ENCODE measurements at regions not wholly inside any gene's neighbourhood (a gene's known extent, or its start where the extent isn't known, plus 50 kb on each side); places are given as distances from the start of the nearest gene placed in this dataset.

GRCh38 chr21:15362458-15362857 is 297.7 kb upstream of the NRIP1 start:
- no peak overlapping the region for H3K4me3 ChIP-seq
- H3K4me2 ChIP-seq (ENCODE audit: unreplicated experiment), result no peak overlapping the region
- no peaks in the 10 kb centered on the region for H4K20me1 ChIP-seq (ENCODE audit: insufficient read depth)
- H3K27me3 ChIP-seq (replicated peaks; ENCODE audit: insufficient read depth), result no peaks in the 10 kb centered on the region
- no peaks in the 10 kb centered on the region for H3K36me3 ChIP-seq (ENCODE audit: low read depth)
- TF ChIP-seq EZH2 (IDR thresholded peaks at IDR 0.05; ENCODE audit: insufficient read depth, poor library complexity, severe bottlenecking) (no peak), EZH2phosphoT487 (IDR thresholded peaks at IDR 0.05; ENCODE audit: insufficient read depth, low read depth) (no peak)
- no peak for DNase-seq
- no peak overlapping the region for H3K27ac ChIP-seq
- H2AFZ ChIP-seq, result no peak overlapping the region
- H3K79me2 ChIP-seq (ENCODE audit: insufficient read depth), result no peaks in the 10 kb centered on the region
- H3K9ac ChIP-seq, result no peak overlapping the region
- no peaks in the 10 kb centered on the region for H3K4me1 ChIP-seq (ENCODE audit: insufficient read depth)
- H3F3A ChIP-seq (ENCODE audit: insufficient read depth), result no peaks in the 10 kb centered on the region
- in situ Hi-C loops (cut with MboI), result no loop called here
- WGBS, 2 experiments (ENCODE audit: low coverage in 1 of 2, low lambda C conversion rate in 2 of 2, missing lambda C conversion rate in 2 of 2), result 44 to 47% methylated on average over 4 of the region's 4 CpGs
- H3K9me3 ChIP-seq (ENCODE audit: low read depth), result no peaks in the 10 kb centered on the region
- no peaks in the 10 kb centered on the region for H3K9me2 ChIP-seq (ENCODE audit: insufficient read depth)

DNA sequence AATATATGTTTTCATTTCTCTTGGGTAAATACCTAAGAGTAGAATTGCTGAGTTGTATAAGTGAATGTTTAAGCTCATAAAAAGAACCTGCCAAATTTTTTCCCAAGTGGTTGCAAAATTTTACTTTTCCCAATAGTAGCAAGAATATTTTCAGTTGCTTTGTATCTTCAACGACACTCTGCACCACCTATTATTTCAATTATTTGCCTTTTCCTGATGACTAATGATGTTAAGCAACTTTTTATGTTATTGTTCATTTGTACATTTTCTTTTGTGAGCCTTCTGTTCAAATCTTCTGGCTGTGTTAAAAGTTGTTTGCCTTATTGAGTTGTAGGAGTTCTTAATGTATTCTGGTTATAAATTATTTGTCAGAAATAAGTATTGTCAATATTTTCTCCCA is 299.1 kb upstream of the NRIP1 start:
- no peaks in the 10 kb centered on the region for H3K36me3 ChIP-seq (ENCODE audit: low read depth)
- H3K27ac ChIP-seq, result no peak overlapping the region
- H3K9ac ChIP-seq, result no peak overlapping the region
- H3K4me3 ChIP-seq, result no peak overlapping the region
- no peak overlapping the region for H3K4me2 ChIP-seq (ENCODE audit: unreplicated experiment)
- no peaks in the 10 kb centered on the region for H4K20me1 ChIP-seq (ENCODE audit: insufficient read depth)
- WGBS, 2 experiments (ENCODE audit: low coverage in 1 of 2, low lambda C conversion rate in 2 of 2, missing lambda C conversion rate in 2 of 2), result 29% methylated on average over 1 of the region's 1 CpG
- H3K9me3 ChIP-seq (ENCODE audit: low read depth), result no peaks in the 10 kb centered on the region
- no peaks in the 10 kb centered on the region for H3K4me1 ChIP-seq (ENCODE audit: insufficient read depth)
- H3F3A ChIP-seq (ENCODE audit: insufficient read depth), result no peaks in the 10 kb centered on the region
- no peaks in the 10 kb centered on the region for H3K79me2 ChIP-seq (ENCODE audit: insufficient read depth)
- H3K9me2 ChIP-seq (ENCODE audit: insufficient read depth), result no peaks in the 10 kb centered on the region
- in situ Hi-C loops (cut with MboI), result no loop called here
- DNase-seq, result peak; percentile 11
- no peak overlapping the region for H2AFZ ChIP-seq
- H3K27me3 ChIP-seq (replicated peaks; ENCODE audit: insufficient read depth), result no peaks in the 10 kb centered on the region
- TF ChIP-seq EZH2phosphoT487 (IDR thresholded peaks at IDR 0.05; ENCODE audit: insufficient read depth, low read depth) (no peak), EZH2 (IDR thresholded peaks at IDR 0.05; ENCODE audit: insufficient read depth, poor library complexity, severe bottlenecking) (no peak)

GRCh38 chr21:15365751-15366392 is 301.1 kb upstream of the NRIP1 start:
- in situ Hi-C loops (cut with MboI), result no loop called here
- Histone ChIP-seq H3K9me2 (ENCODE audit: insufficient read depth) (no peaks in the 10 kb centered on the region), H3F3A (ENCODE audit: insufficient read depth) (no peaks in the 10 kb centered on the region), H3K9ac (no peak overlapping the region), H3K27ac (no peak overlapping the region), H4K20me1 (ENCODE audit: insufficient read depth) (no peaks in the 10 kb centered on the region), H2AFZ (no peak overlapping the region), H3K79me2 (ENCODE audit: insufficient read depth) (no peaks in the 10 kb centered on the region), H3K4me2 (ENCODE audit: unreplicated experiment) (no peak overlapping the region), H3K27me3 (replicated peaks; ENCODE audit: insufficient read depth) (no peaks in the 10 kb centered on the region), H3K9me3 (ENCODE audit: low read depth) (no peaks in the 10 kb centered on the region), H3K4me3 (no peak overlapping the region), H3K4me1 (ENCODE audit: insufficient read depth) (no peaks in the 10 kb centered on the region), H3K36me3 (ENCODE audit: low read depth) (no peaks in the 10 kb centered on the region)
- 55 to 56% methylated on average over 5 of the region's 5 CpGs for WGBS, 2 experiments (ENCODE audit: low coverage in 1 of 2, low lambda C conversion rate in 2 of 2, missing lambda C conversion rate in 2 of 2)
- TF ChIP-seq EZH2phosphoT487 (IDR thresholded peaks at IDR 0.05; ENCODE audit: insufficient read depth, low read depth), result no peak
- no peak for TF ChIP-seq EZH2 (IDR thresholded peaks at IDR 0.05; ENCODE audit: insufficient read depth, poor library complexity, severe bottlenecking)
- DNase-seq, result no peak

DNA sequence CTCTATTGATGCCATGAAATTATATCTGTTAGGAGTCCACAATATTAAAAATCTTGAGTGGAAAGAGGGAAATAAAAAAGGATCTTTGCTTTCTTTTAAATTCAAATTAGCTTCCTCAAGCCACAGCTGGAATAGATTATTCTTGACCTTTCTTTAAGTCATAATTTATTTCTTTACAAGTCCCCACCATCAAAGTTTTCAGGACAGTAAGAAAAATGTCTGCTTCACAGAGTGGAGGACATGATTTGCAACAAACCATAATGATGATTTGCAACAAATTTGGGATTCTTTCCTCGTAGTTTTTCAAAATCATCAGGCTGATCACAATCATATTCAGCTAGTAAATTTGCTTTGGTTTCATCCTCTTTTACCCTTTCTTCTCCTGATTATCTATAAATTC is 301.8 kb upstream of the NRIP1 start:
- Histone ChIP-seq H4K20me1 (ENCODE audit: insufficient read depth) (no peaks in the 10 kb centered on the region), H3K9me3 (ENCODE audit: low read depth) (no peaks in the 10 kb centered on the region), H3K79me2 (ENCODE audit: insufficient read depth) (no peaks in the 10 kb centered on the region), H3K9ac (no peak overlapping the region), H3F3A (ENCODE audit: insufficient read depth) (no peaks in the 10 kb centered on the region), H3K4me3 (no peak overlapping the region), H3K4me2 (ENCODE audit: unreplicated experiment) (no peak overlapping the region), H3K9me2 (ENCODE audit: insufficient read depth) (no peaks in the 10 kb centered on the region), H3K4me1 (ENCODE audit: insufficient read depth) (no peaks in the 10 kb centered on the region), H3K27ac (no peak overlapping the region), H2AFZ (no peak overlapping the region), H3K27me3 (replicated peaks; ENCODE audit: insufficient read depth) (no peaks in the 10 kb centered on the region), H3K36me3 (ENCODE audit: low read depth) (no peaks in the 10 kb centered on the region)
- TF ChIP-seq EZH2 (IDR thresholded peaks at IDR 0.05; ENCODE audit: insufficient read depth, poor library complexity, severe bottlenecking) (no peak), EZH2phosphoT487 (IDR thresholded peaks at IDR 0.05; ENCODE audit: insufficient read depth, low read depth) (no peak)
- no peak for DNase-seq
- WGBS, 2 experiments (ENCODE audit: low coverage in 1 of 2, low lambda C conversion rate in 2 of 2, missing lambda C conversion rate in 2 of 2), result 6 to 10% methylated on average over 1 of the region's 1 CpG
- in situ Hi-C loops (cut with MboI), result no loop called here
